Activated CD4-positive, alpha-beta T cell treated with anti-CD3 and anti-CD28 coated beads, Interleukin-2, amount 10 ng/mL, durations not matched to agents 7 days and 5 days (primary cell): ENCODE measurements at regions not wholly inside any gene's neighbourhood (a gene's known extent, or its start where the extent isn't known, plus 50 kb on each side); places are given as distances from the start of the nearest gene placed in this dataset.

ENCODE experiments used
- CTCF ChIA-PET: fragments of 350-600 bp; sonication (Branson Sonifier 250); formaldehyde crosslinking; loops from one replicate; lab custom pipeline; 2021; ENCODE audit warnings: antibody characterized with exemption; lab: Charles Lee
- POLR2A ChIA-PET: fragments of 350-600 bp; sonication (Branson Sonifier 250); formaldehyde crosslinking; loops from one replicate; lab custom pipeline; 2021; ENCODE audit warnings: antibody characterized with exemption; lab: Charles Lee
- DNase-seq: peaks from one replicate; pipeline ENCODE4 v3.0.0-alpha.2; 2020
- H3K27ac Mint-ChIP-seq: one replicate; pipeline ENCODE4 v1.8.0; 2021; ENCODE audit warnings: mild to moderate bottlenecking, moderate library complexity, mixed read lengths
- H3K27me3 Mint-ChIP-seq: one replicate; pipeline ENCODE4 v1.8.0; 2021; ENCODE audit warnings: mixed read lengths
- H3K36me3 Mint-ChIP-seq: one replicate; pipeline ENCODE4 v1.8.0; 2021; ENCODE audit warnings: low read depth, mixed read lengths
- H3K4me1 Mint-ChIP-seq: one replicate; pipeline ENCODE4 v1.8.0; 2021; ENCODE audit warnings: mixed read lengths
- H3K4me3 Mint-ChIP-seq: one replicate; pipeline ENCODE4 v1.8.0; 2021; ENCODE audit warnings: mild to moderate bottlenecking, moderate library complexity, mixed read lengths
- H3K9me3 Mint-ChIP-seq: one replicate; pipeline ENCODE4 v1.8.0; 2021; ENCODE audit warnings: mixed read lengths

DNA sequence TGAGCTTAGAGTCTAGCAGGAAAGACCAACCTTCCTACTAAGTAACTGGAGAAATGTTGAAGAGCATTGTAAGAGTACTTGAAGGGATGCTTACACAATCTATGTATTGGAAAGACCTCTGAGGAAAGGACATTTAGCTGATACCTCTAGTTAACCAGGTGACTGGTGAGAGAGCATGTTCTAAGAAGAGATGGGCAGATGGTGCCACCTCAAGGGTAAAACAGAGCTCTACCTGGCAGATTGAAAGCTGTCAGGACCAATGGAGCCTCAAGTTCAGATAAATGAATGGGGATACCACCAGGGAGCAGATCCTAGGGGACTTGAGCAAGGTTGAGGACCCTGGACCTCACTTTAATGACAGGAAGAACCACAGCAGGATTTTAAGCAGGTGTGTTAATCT, 196.4 kb downstream of the QDPR start:
- Mint-ChIP-seq H3K4me3 (no peak overlapping the region), H3K9me3 (no peaks in the 10 kb centered on the region), H3K27me3 (peaks cover 6% of the 10 kb centered on the region), H3K4me1 (no peaks in the 10 kb centered on the region), H3K27ac (no peak overlapping the region), H3K36me3 (no peaks in the 10 kb centered on the region)
- POLR2A ChIA-PET: no interaction called here
- CTCF ChIA-PET: no interaction called here
- DNase-seq: no peak

DNA sequence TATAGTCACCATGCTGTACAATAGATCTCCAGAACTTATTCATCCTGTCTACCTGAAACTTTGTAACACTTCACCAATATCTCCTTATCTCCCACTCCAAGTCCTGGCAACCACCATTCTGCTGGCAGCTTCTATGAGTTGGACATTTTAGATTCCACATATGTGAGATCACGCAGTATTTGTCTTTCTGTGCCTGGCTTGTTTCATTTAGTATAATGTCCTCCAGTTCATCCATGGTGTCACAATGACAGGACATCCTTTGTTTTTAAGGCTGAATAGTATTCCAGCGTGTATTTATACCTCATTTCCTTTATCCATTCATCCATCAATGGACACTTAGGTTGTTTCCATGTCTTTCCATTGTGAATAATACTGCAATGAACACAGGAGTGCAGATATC, 198.7 kb downstream of the QDPR start:
- Mint-ChIP-seq H3K27ac (no peak overlapping the region), H3K9me3 (no peaks in the 10 kb centered on the region), H3K4me3 (no peak overlapping the region), H3K27me3 (peaks cover 10% of the 10 kb centered on the region), H3K36me3 (no peaks in the 10 kb centered on the region), H3K4me1 (no peaks in the 10 kb centered on the region)
- DNase-seq: no peak
- ChIA-PET CTCF (interaction anchor here (0.9 to 1.7 kb wide), 2 partner anchors 11 to 24 kb away, joined by 4 read pairs; no protein-coding TSS in a partner anchor), POLR2A (no interaction called here)

DNA sequence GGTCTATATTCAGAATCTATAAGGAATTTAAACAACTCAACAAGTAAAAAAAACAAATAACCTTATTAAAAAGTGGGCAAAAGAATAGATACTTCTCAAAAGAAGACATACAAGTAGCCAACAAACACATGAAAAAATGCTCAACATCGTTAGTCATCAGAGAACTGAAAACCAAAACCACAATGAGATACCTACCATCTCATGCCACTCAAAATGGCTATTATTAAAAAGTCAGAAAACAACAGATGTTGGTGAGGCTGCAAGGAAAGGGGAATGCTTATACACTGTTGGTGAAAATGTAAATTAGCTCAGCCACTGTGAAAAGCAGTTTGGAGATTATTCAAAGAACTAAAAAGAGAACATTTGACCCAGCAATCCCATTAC, 201.6 kb downstream of the QDPR start:
- Mint-ChIP-seq H3K4me1 (no peaks in the 10 kb centered on the region), H3K9me3 (no peaks in the 10 kb centered on the region), H3K4me3 (no peak overlapping the region), H3K27ac (no peak overlapping the region), H3K27me3 (peaks cover 9% of the 10 kb centered on the region), H3K36me3 (no peaks in the 10 kb centered on the region)
- no peak for DNase-seq
- CTCF ChIA-PET: interaction anchor here (0.7 kb wide), 1 partner anchor 16 kb away, joined by 3 read pairs; no protein-coding TSS in a partner anchor
- POLR2A ChIA-PET: no interaction called here

DNA sequence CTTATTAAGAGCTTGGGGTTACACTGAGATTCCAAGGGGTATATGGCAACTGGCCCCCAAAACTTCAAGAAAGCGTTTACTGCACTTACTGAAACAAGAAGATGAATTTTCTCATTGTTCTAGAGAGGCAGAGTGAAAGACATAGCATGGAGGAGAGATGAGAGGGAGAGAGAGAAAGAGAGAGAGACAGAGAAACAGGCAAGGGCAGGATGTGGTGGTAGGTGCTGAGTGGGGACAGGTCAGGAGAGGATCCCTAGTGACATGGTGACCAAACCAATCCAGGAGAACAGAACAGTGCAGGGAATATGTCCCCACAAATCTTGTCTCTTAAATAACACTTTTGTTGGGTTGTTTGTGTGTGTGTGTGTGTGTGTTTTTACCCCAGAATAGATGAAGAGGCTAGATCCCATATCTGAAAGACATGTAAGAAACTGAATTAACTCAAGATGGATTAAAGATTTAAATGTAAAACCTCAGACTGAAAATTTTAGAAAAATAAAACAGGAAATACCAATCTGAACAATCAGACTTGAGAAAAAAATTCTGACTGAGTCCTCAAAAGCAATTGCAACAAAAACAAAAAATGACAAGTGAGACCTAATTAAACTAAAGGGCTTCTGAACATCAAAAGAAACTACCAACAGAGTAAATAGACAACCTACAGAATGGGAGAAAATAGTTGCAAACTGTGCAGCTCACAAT, 202.2 kb downstream of the QDPR start:
- POLR2A ChIA-PET: no interaction called here
- Mint-ChIP-seq H3K27ac (no peak overlapping the region), H3K36me3 (no peaks in the 10 kb centered on the region), H3K9me3 (no peaks in the 10 kb centered on the region), H3K27me3 (peaks cover 9% of the 10 kb centered on the region), H3K4me1 (no peaks in the 10 kb centered on the region), H3K4me3 (no peak overlapping the region)
- no peak for DNase-seq
- CTCF ChIA-PET: no interaction called here

DNA sequence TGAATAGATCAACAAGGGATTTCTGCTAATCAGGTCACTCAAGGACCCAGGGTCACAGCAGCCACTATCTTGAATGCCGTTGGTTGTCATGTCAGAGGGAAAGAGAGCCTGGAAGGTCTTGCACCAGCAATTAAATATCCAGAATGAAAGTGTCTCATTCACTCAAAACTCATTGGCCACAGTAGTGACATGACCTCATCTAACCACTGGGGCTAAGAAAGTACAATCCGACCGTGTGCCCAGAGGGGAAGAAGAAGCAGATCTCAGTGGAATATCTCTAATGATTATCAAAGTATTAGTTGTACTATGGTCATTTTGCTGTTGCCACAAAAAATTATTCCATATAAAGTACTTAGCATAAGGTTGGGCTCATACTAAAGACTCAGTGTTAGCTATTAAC, 210.0 kb downstream of the QDPR start:
- POLR2A ChIA-PET: no interaction called here
- Mint-ChIP-seq H3K27me3 (peaks cover 7% of the 10 kb centered on the region), H3K4me1 (no peaks in the 10 kb centered on the region), H3K4me3 (no peak overlapping the region), H3K36me3 (no peaks in the 10 kb centered on the region), H3K27ac (no peak overlapping the region), H3K9me3 (no peaks in the 10 kb centered on the region)
- no peak for DNase-seq
- CTCF ChIA-PET: no interaction called here

DNA sequence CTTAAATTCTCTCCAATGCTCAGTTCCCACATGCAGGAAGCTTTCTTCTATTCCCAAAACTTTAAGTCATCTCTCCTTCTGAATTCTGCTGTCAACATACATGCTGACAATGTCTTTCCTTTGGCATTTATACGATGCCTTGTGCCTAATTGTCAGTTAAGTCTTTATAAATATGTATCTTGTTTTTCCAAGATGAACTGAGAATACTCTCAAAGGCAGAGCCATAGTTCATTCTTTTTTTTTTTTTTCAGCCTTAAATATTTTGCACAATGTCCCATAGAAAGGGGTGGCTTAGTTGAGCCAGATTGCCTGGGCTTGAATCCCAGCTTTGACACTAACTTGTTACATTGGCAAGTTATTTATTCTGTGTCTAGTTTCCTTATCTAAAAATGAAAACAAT, 210.6 kb downstream of the QDPR start:
- DNase-seq: no peak
- CTCF ChIA-PET: interaction anchor here (0.6 kb wide), 1 partner anchor 23 kb away, joined by 3 read pairs; no protein-coding TSS in a partner anchor
- H3K4me3 Mint-ChIP-seq: no peak overlapping the region
- no peaks in the 10 kb centered on the region for H3K4me1 Mint-ChIP-seq
- peaks cover 5% of the 10 kb centered on the region for H3K27me3 Mint-ChIP-seq
- POLR2A ChIA-PET: no interaction called here
- H3K36me3 Mint-ChIP-seq: no peaks in the 10 kb centered on the region
- H3K27ac Mint-ChIP-seq: no peak overlapping the region
- no peaks in the 10 kb centered on the region for H3K9me3 Mint-ChIP-seq

DNA sequence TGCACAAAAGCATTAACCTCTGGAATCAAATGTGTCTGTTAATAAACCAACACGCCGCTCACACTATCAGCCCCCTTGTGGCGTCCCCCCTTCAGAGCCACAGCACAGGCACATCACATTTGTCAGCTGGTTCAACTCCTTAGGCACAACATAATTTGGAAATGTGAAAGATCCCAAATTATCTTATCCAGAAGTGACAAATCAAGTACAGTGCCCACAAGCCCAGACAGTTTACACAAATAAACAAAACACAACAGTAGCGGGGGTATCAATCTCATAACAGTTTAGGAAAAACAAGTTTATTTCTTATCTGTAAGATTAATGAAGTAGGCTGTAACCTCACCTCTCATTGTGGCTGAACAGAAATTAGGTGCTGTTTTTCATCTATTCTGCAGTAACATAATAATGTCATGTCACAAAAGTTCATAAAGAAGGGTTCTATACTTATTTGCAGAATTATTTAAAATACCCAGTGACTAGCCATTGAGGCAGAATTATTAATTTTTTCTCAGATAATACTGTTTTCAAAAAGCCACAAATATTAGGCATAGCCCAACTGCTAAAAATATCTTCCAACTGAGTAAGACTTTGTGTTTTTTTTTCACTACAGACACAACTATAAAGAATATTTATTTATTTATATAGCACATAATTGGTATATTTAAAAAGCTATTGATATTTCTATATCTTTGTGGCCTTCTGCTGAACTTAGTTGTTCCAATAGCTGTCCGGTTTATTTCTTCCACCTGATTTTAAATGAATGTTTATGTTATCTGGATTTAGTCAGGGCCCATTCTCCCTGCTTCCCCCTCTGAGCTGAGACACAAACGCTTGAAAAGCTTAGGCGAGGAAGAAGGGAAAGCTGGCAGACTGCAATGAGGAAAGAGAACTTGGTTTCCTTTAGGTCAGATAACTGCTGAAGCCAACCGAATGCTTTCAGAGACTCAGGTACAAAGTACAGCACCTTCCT, 214.7 kb downstream of the QDPR start:
- no peak overlapping the region for H3K27ac Mint-ChIP-seq
- H3K36me3 Mint-ChIP-seq: no peaks in the 10 kb centered on the region
- DNase-seq: no peak
- CTCF ChIA-PET: no interaction called here
- POLR2A ChIA-PET: no interaction called here
- no peak overlapping the region for H3K4me3 Mint-ChIP-seq
- H3K27me3 Mint-ChIP-seq: peaks cover 15% of the 10 kb centered on the region
- H3K9me3 Mint-ChIP-seq: no peaks in the 10 kb centered on the region
- no peaks in the 10 kb centered on the region for H3K4me1 Mint-ChIP-seq

DNA sequence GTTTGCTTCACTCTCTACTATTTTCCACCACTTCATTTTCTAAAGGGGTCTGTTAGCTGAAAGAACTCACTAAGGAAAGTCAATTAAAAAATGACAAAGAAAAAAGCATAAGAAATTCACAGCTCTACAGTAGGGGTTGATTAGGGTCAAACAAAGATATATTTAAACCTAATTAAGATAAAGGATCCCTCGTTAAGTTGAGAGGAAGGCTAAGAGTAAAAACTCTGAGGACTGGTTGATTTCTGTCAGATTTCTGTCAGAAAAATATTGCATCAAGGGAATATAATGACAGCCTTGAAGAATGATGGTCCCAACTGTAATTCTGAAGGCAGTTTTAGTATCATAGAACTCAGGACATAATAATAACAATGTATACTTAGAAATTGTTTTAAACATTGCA, 218.0 kb downstream of the QDPR start:
- no peak overlapping the region for H3K27ac Mint-ChIP-seq
- H3K27me3 Mint-ChIP-seq: peaks cover 15% of the 10 kb centered on the region
- no peak for DNase-seq

DNA sequence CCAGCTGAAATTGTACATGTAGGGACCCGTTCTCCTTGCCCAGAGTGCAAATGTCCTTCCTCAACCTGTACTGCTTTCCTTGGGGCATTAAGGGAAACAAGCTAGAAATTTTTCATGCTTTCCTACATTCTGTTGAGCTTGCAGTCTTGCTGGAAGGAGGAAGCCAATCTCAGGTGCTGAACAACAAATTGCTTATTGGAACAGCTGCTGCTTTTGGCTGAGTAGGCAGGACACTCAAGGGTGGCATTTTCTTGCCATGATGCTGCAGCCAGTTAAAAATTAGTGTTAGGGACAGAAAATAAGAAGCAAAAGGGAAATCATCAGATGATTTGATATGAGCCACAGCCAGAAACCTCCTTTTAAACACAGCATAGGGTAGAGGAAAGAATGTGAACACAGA, 223.7 kb downstream of the QDPR start:
- H3K4me3 Mint-ChIP-seq: no peak overlapping the region
- peaks cover 3% of the 10 kb centered on the region for H3K27me3 Mint-ChIP-seq
- ChIA-PET CTCF (interaction anchor here (0.7 kb wide), 1 partner anchor 339 kb away, joined by 3 read pairs; no protein-coding TSS in a partner anchor), POLR2A (no interaction called here)
- no peaks in the 10 kb centered on the region for H3K36me3 Mint-ChIP-seq
- DNase-seq: no peak
- no peaks in the 10 kb centered on the region for H3K4me1 Mint-ChIP-seq
- no peak overlapping the region for H3K27ac Mint-ChIP-seq
- H3K9me3 Mint-ChIP-seq: no peaks in the 10 kb centered on the region

More for the DNA sequence above, 218.0 kb downstream of the QDPR start:
- H3K9me3 Mint-ChIP-seq: no peaks in the 10 kb centered on the region
- ChIA-PET POLR2A (interaction anchor here (0.7 kb wide), 1 partner anchor 242 kb away, joined by 4 read pairs; no protein-coding TSS in a partner anchor), CTCF (interaction anchor here (0.6 kb wide), 1 partner anchor 17 kb away, joined by 3 read pairs; no protein-coding TSS in a partner anchor)
- H3K36me3 Mint-ChIP-seq: no peaks in the 10 kb centered on the region
- no peak overlapping the region for H3K4me3 Mint-ChIP-seq
- H3K4me1 Mint-ChIP-seq: no peaks in the 10 kb centered on the region

DNA sequence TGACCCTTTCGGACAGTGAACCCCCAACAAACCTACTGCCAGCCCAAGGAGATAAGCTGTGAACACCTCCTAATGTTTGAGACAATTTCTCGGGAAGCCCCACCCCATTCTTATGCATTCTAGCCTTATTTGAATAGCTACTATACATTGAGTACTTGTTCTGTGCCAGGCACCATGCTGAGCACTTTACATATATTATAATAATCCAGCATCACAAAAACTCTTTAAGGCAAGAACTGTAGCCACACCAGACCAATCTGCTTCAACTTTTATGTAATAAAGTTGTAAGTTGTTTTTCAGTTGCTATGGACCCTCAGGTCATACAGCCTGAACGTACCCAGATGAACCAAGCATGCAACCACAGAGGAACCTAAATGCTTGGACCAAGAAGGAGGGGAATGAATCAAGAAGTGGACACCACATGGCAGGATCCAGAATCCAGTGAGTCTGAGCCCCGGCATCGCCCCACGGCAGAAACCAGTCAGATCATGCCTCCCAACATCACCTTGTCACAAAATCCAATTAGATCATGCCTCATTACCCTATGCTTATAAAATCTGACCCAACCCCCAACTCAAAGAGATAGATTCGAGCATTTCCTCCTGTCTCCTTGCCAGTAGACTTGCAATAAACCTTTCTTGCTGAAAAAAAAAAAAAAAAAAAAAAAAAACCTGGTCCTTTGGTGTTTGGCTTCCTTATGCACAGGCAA, 225.0 kb downstream of the QDPR start:
- Mint-ChIP-seq H3K4me1 (no peaks in the 10 kb centered on the region), H3K27ac (no peak overlapping the region), H3K27me3 (peaks cover 3% of the 10 kb centered on the region), H3K4me3 (no peak overlapping the region), H3K36me3 (no peaks in the 10 kb centered on the region), H3K9me3 (no peaks in the 10 kb centered on the region)
- CTCF ChIA-PET: no interaction called here
- no peak for DNase-seq
- POLR2A ChIA-PET: no interaction called here

DNA sequence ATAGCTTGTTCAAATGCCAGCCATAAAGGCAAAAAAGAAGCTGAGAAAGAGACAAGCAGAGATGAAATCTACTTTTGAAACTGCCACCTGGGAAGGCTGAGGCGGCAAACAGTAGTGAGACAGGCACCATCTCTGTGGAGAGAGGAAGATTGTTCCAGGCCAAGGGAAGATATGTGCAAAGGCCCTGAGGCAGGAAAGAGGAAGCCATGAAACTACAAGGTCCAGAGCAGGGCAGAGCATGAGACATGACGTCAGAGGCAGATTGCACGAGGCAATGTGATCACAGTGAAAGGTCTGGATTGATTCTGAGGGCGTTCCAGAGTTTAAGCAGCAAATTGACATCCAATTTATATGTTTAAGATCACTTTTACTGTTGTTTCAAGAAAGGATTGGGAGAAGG, 226.1 kb downstream of the QDPR start:
- peaks cover 3% of the 10 kb centered on the region for H3K27me3 Mint-ChIP-seq
- ChIA-PET CTCF (interaction anchor here (0.6 kb wide), 1 partner anchor 1257 kb away, joined by 5 read pairs; no protein-coding TSS in a partner anchor), POLR2A (no interaction called here)
- H3K9me3 Mint-ChIP-seq: no peaks in the 10 kb centered on the region
- no peak overlapping the region for H3K4me3 Mint-ChIP-seq
- H3K4me1 Mint-ChIP-seq: no peaks in the 10 kb centered on the region
- no peak for DNase-seq
- H3K36me3 Mint-ChIP-seq: no peaks in the 10 kb centered on the region
- no peak overlapping the region for H3K27ac Mint-ChIP-seq

DNA sequence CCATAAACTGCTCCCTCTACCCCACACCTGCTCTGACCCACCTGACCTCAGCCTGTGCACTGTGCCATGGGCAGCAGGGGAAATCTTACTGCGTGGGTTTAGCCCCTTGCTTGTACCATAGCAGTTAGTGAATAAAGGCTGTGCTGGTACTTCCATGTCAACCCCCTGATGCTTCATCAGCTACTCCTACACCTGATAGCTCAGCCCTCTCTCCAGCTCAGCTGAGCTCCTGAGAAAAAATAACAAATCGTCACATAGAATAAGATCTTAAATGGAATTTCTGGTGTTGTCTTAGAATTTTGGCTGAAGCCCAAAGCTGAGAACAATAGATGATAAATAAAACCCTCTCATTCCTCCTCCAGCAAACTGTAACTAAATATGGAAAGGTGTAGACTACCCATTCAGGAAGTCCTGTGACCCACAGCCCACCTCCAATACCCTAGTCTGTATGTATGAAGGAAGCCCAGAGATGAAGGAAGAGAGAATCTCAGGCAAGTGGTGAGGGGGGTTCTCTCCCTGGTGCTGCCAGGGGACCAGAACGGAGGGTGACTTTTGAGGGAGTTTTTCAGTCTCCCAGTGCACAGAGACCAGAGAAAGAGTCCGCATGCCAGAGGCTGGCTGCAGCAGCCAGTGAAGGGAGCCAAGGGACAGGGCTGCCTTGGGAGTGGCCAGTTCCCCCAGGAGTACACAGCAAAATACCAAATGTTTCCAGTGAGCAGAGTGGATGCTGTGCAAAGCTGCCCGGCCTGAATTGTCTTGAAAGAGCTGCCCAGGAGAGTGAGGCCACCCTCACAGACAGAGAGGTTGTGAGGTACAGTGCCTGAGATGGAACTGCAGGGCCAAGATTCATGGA, 227.3 kb downstream of the QDPR start:
- no peak for DNase-seq
- ChIA-PET POLR2A (no interaction called here), CTCF (no interaction called here)
- Mint-ChIP-seq H3K36me3 (no peaks in the 10 kb centered on the region), H3K4me1 (no peaks in the 10 kb centered on the region), H3K27me3 (peaks cover 3% of the 10 kb centered on the region), H3K9me3 (no peaks in the 10 kb centered on the region), H3K27ac (no peak overlapping the region), H3K4me3 (no peak overlapping the region)
